ENCODE measurements at regions not wholly inside any gene's neighbourhood (a gene's known extent, or its start where the extent isn't known, plus 50 kb on each side); places are given as distances from the start of the nearest gene placed in this dataset.

DNA sequence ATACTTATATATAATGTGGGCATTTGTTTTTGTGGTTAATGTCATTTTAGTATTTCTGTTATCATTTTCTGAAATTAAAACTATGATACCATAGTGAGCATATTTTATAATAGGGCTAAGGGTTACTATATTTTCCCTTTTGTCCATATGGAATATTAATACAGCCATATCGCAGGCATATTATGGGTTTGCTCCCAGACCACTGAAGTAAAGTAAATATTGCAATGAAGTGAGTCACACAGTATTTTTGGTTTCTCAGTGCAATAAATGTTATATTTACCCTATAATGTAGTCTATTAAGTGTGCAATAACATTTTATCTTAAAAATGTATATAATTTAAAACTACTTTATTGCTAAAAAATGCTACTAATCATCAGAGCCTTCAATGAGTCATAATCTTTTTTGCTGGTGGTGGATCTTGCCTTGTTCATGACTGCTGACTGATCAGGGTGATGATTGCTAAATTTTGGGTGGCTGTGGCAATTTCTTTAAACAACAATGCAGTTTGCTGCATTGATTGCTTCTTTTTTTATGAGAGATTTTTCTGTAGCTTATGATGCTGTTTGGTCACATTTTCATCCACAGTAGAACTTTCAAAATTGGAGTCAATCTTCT, 1044.5 kb upstream of the NOVA1 start:
- intact Hi-C loops (cut with micrococcal nuclease), result no loop called here
- Mint-ChIP-seq H3K9me3 (ENCODE audit: insufficient read depth) (peaks cover 5% of the 10 kb centered on the region), H3K4me3 (no peak overlapping the region), H3K4me1 (no peaks in the 10 kb centered on the region), H3K27me3 (no peaks in the 10 kb centered on the region), H3K27ac (no peak overlapping the region)
- TF ChIP-seq EZH2 (IDR thresholded peaks at IDR 0.05; ENCODE audit: borderline replicate concordance, insufficient read depth, low read depth, low read length, poor library complexity, severe bottlenecking), result no peak
- Histone ChIP-seq H4K20me1 (ENCODE audit: control insufficient read depth, insufficient read depth, low read length, poor library complexity, severe bottlenecking) (no peaks in the 10 kb centered on the region), H3K27ac (ENCODE audit: low read length in 2 of 2) (no peak overlapping the region), H3K9ac (ENCODE audit: low read length) (no peak overlapping the region), H3K79me2 (ENCODE audit: control insufficient read depth, insufficient read depth, low read length) (no peaks in the 10 kb centered on the region), H3K4me3 (ENCODE audit: control extremely low read depth in 1 of 5, extremely low read depth in 1 of 5, insufficient read depth in 1 of 5, low read depth in 2 of 5, low read length in 4 of 5) (no peak overlapping the region), H3K36me3 (replicated peaks in 1 of 2; ENCODE audit: control extremely low read depth in 1 of 2, control insufficient read depth in 1 of 2, extremely low read depth in 1 of 2, insufficient read depth in 2 of 2, low read length in 1 of 2) (no peaks in the 10 kb centered on the region), H3K9me3 (ENCODE audit: control extremely low read depth in 1 of 3, control insufficient read depth in 2 of 3, insufficient read depth in 1 of 3, low read length in 2 of 3) (peaks cover 0 to 2% (median 1%) of the 10 kb centered on the region in 3 donors), H3K27me3 (replicated peaks in 1 of 4; ENCODE audit: control extremely low read depth in 1 of 4, control insufficient read depth in 3 of 4, insufficient read depth in 4 of 4, low read length in 3 of 4) (no peaks in the 10 kb centered on the region), H3K4me1 (ENCODE audit: control insufficient read depth in 2 of 2, insufficient read depth in 2 of 2, low read length in 2 of 2) (no peaks in the 10 kb centered on the region), H2AFZ (ENCODE audit: insufficient read depth, low read depth, low read length, poor library complexity, severe bottlenecking) (no peak overlapping the region), H3K4me2 (replicated peaks; ENCODE audit: low read depth, low read length, poor library complexity, severe bottlenecking) (no peak overlapping the region)
- no CpG with 5 or more reads among the region's 1 CpG for WGBS (ENCODE audit: insufficient coverage)
- ChIA-PET POLR2A (no interaction called here), CTCF (no interaction called here)
- ATAC-seq (ENCODE audit: low read depth) (no peak), DNase-seq (no peak)

DNA sequence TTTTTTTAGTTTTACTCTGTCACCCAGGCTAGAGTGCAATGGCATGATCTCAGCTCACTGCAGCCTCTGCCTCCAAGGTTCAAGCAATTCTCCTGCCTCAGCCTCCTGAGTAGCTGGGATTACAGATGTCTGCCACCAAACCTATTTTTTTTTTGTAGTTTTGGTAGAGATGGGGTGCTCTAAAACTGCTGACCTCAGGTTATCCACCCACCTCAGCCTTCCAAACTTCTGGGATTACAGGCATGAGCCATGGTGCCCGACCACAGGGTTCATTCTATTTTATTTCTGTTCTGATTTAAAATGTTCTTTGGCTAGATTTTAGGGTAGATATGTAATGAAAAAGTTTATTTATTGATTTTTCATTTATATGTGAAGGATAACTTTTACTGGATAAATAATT, 1062.8 kb upstream of the NOVA1 start:
- ATAC-seq (ENCODE audit: low read depth), result no peak
- no peak overlapping the region for H3K4me2 ChIP-seq (replicated peaks; ENCODE audit: low read depth, low read length, poor library complexity, severe bottlenecking)
- H2AFZ ChIP-seq (ENCODE audit: insufficient read depth, low read depth, low read length, poor library complexity, severe bottlenecking), result no peak overlapping the region
- H3K36me3 ChIP-seq (replicated peaks in 1 of 2; ENCODE audit: control extremely low read depth in 1 of 2, control insufficient read depth in 1 of 2, extremely low read depth in 1 of 2, insufficient read depth in 2 of 2, low read length in 1 of 2), result no peaks in the 10 kb centered on the region
- H3K27ac ChIP-seq (ENCODE audit: low read length in 2 of 2), result no peak overlapping the region
- Mint-ChIP-seq H3K9me3 (ENCODE audit: insufficient read depth) (peaks cover 7% of the 10 kb centered on the region), H3K4me3 (no peak overlapping the region), H3K4me1 (no peaks in the 10 kb centered on the region), H3K27ac (no peak overlapping the region), H3K27me3 (no peaks in the 10 kb centered on the region)
- WGBS (ENCODE audit: insufficient coverage), result no CpG with 5 or more reads among the region's 1 CpG
- H3K27me3 ChIP-seq (replicated peaks in 1 of 4; ENCODE audit: control extremely low read depth in 1 of 4, control insufficient read depth in 3 of 4, insufficient read depth in 4 of 4, low read length in 3 of 4), result no peaks in the 10 kb centered on the region
- no peak overlapping the region for H3K4me3 ChIP-seq (ENCODE audit: control extremely low read depth in 1 of 5, extremely low read depth in 1 of 5, insufficient read depth in 1 of 5, low read depth in 2 of 5, low read length in 4 of 5)
- H3K9me3 ChIP-seq (ENCODE audit: control extremely low read depth in 1 of 3, control insufficient read depth in 2 of 3, insufficient read depth in 1 of 3, low read length in 2 of 3), result peaks cover 0 to 4% (median 0%) of the 10 kb centered on the region in 3 donors
- no peak overlapping the region for H3K9ac ChIP-seq (ENCODE audit: low read length)
- H4K20me1 ChIP-seq (ENCODE audit: control insufficient read depth, insufficient read depth, low read length, poor library complexity, severe bottlenecking), result no peaks in the 10 kb centered on the region
- H3K79me2 ChIP-seq (ENCODE audit: control insufficient read depth, insufficient read depth, low read length), result no peaks in the 10 kb centered on the region
- POLR2A ChIA-PET, result no interaction called here
- CTCF ChIA-PET, result no interaction called here
- intact Hi-C loops (cut with micrococcal nuclease), result no loop called here
- no peaks in the 10 kb centered on the region for H3K4me1 ChIP-seq (ENCODE audit: control insufficient read depth in 2 of 2, insufficient read depth in 2 of 2, low read length in 2 of 2)
- no peak for DNase-seq
- TF ChIP-seq, protein P1, sequence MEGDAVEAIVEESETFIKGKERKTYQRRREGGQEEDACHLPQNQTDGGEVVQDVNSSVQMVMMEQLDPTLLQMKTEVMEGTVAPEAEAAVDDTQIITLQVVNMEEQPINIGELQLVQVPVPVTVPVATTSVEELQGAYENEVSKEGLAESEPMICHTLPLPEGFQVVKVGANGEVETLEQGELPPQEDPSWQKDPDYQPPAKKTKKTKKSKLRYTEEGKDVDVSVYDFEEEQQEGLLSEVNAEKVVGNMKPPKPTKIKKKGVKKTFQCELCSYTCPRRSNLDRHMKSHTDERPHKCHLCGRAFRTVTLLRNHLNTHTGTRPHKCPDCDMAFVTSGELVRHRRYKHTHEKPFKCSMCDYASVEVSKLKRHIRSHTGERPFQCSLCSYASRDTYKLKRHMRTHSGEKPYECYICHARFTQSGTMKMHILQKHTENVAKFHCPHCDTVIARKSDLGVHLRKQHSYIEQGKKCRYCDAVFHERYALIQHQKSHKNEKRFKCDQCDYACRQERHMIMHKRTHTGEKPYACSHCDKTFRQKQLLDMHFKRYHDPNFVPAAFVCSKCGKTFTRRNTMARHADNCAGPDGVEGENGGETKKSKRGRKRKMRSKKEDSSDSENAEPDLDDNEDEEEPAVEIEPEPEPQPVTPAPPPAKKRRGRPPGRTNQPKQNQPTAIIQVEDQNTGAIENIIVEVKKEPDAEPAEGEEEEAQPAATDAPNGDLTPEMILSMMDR (IDR thresholded peaks at IDR 0.05), result no peak
- TF ChIP-seq EZH2 (IDR thresholded peaks at IDR 0.05; ENCODE audit: borderline replicate concordance, insufficient read depth, low read depth, low read length, poor library complexity, severe bottlenecking), result no peak
